GM12878 (cell line): ENCODE measurements at regions not wholly inside any gene's neighbourhood (a gene's known extent, or its start where the extent isn't known, plus 50 kb on each side); places are given as distances from the start of the nearest gene placed in this dataset.

ENCODE experiments used
- BRCA1 ChIP-seq: IDR thresholded peaks from 2 replicates; pipeline ENCODE4 v1.6.1; 2011; ENCODE audit warnings: low read depth, low read length, improper control_type of control experiment
- CTCF ChIP-seq, 3 experiments: IDR thresholded peaks in 2 of 3; conservative IDR thresholded peaks in 1 of 3; 2 replicates each; pipeline ENCODE4 v1.5.1; 2011; ENCODE audit warnings: low read depth in 3 of 3, low read length in 3 of 3, mild to moderate bottlenecking in 3 of 3, control low read depth in 2 of 3, moderate library complexity in 2 of 3, inconsistent platforms in 1 of 3, mixed read lengths in 1 of 3; ENCODE audit not compliant: control insufficient read depth in 2 of 3, insufficient read depth in 1 of 3; ENCODE audit errors: extremely low read depth in 1 of 3
- HDAC2 ChIP-seq: fragments of 200-600 bp; sonication (generic); IDR thresholded peaks from 2 replicates; pipeline ENCODE4 v1.6.1; 2017
- JUNB ChIP-seq: IDR thresholded peaks from 2 replicates; pipeline ENCODE4 v1.6.1; 2016; ENCODE audit warnings: antibody characterized with exemption, mild to moderate bottlenecking
- JUND ChIP-seq: IDR thresholded peaks from 2 replicates; pipeline ENCODE4 v1.6.1; 2012; ENCODE audit warnings: low read depth, mild to moderate bottlenecking, low read length, improper control_type of control experiment, moderate library complexity
- KDM1A ChIP-seq: fragments of 200-600 bp; sonication (generic); IDR thresholded peaks from 2 replicates; pipeline ENCODE4 v1.6.1; 2016; ENCODE audit warnings: borderline replicate concordance
- NFXL1 ChIP-seq: fragments of 450-650 bp; IDR thresholded peaks from 2 replicates; pipeline ENCODE4 v1.6.1; 2017; ENCODE audit warnings: antibody characterized with exemption, mild to moderate bottlenecking, borderline replicate concordance
- POLR2A ChIP-seq: IDR thresholded peaks from 2 replicates; pipeline ENCODE4 v1.6.1; 2011; ENCODE audit warnings: low read depth, mild to moderate bottlenecking, low read length
- POLR2AphosphoS5 ChIP-seq: IDR thresholded peaks from 2 replicates; pipeline ENCODE4 v1.6.1; 2011; ENCODE audit warnings: mild to moderate bottlenecking, low read length, inconsistent platforms
- RAD21 ChIP-seq: IDR thresholded peaks from 2 replicates; pipeline ENCODE4 v1.6.1; 2011; ENCODE audit warnings: mild to moderate bottlenecking, low read depth, low read length, moderate library complexity; ENCODE audit not compliant: insufficient read depth
- RELA ChIP-seq: fragments of 450-650 bp; IDR thresholded peaks from 2 replicates; pipeline ENCODE4 v1.8.0; 2014; ENCODE audit warnings: borderline replicate concordance; ENCODE audit not compliant: partially characterized antibody
- RFX5 ChIP-seq: IDR thresholded peaks from 2 replicates; pipeline ENCODE4 v1.6.1; 2011; ENCODE audit warnings: low read depth, low read length, improper control_type of control experiment
- YY1 ChIP-seq: IDR thresholded peaks from 2 replicates; pipeline ENCODE4 v1.6.1; 2011; ENCODE audit warnings: low read depth, mild to moderate bottlenecking, low read length
- TF ChIP-seq, protein P1 (sequence below): IDR thresholded peaks from 2 replicates; pipeline ENCODE4 v1.6.1; 2012; ENCODE audit warnings: mild to moderate bottlenecking, low read depth, low read length

GRCh38 chr2:16023506-16024360 is 83.4 kb downstream of the MYCN start:
- TF ChIP-seq CTCF (IDR thresholded peaks at IDR 0.05 in 2 of 3, conservative IDR thresholded peaks at IDR 0.05 in 1 of 3; ENCODE audit: control insufficient read depth in 2 of 3, extremely low read depth in 1 of 3, insufficient read depth in 1 of 3, low read depth in 3 of 3, low read length in 3 of 3), result no peak
- no peak for TF ChIP-seq RFX5
- TF ChIP-seq JUND, result no peak
- TF ChIP-seq RAD21, result no peak
- TF ChIP-seq POLR2A, result no peak
- TF ChIP-seq POLR2AphosphoS5, result no peak
- no peak for TF ChIP-seq YY1
- no peak for TF ChIP-seq BRCA1
- TF ChIP-seq NFXL1, result no peak
- TF ChIP-seq JUNB, result no peak
- TF ChIP-seq KDM1A, result no peak
- TF ChIP-seq RELA, result no peak
- TF ChIP-seq HDAC2, result no peak
- TF ChIP-seq, protein P1, sequence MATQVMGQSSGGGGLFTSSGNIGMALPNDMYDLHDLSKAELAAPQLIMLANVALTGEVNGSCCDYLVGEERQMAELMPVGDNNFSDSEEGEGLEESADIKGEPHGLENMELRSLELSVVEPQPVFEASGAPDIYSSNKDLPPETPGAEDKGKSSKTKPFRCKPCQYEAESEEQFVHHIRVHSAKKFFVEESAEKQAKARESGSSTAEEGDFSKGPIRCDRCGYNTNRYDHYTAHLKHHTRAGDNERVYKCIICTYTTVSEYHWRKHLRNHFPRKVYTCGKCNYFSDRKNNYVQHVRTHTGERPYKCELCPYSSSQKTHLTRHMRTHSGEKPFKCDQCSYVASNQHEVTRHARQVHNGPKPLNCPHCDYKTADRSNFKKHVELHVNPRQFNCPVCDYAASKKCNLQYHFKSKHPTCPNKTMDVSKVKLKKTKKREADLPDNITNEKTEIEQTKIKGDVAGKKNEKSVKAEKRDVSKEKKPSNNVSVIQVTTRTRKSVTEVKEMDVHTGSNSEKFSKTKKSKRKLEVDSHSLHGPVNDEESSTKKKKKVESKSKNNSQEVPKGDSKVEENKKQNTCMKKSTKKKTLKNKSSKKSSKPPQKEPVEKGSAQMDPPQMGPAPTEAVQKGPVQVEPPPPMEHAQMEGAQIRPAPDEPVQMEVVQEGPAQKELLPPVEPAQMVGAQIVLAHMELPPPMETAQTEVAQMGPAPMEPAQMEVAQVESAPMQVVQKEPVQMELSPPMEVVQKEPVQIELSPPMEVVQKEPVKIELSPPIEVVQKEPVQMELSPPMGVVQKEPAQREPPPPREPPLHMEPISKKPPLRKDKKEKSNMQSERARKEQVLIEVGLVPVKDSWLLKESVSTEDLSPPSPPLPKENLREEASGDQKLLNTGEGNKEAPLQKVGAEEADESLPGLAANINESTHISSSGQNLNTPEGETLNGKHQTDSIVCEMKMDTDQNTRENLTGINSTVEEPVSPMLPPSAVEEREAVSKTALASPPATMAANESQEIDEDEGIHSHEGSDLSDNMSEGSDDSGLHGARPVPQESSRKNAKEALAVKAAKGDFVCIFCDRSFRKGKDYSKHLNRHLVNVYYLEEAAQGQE, result no peak
